Endodermal cell (in vitro differentiated cells): ENCODE measurements at regions not wholly inside any gene's neighbourhood (a gene's known extent, or its start where the extent isn't known, plus 50 kb on each side); places are given as distances from the start of the nearest gene placed in this dataset.
A peak's percentile ranks its signal among the peaks of the same experiment; 100 is the strongest.

Source experiments
- DNase-seq: peaks from one replicate; pipeline ENCODE4 v3.0.0-alpha.2; 2017
- H3K27ac ChIP-seq: 2 replicates; pipeline ENCODE4 v1.5.1; 2013; ENCODE audit warnings: mild to moderate bottlenecking, low read depth, low read length, moderate library complexity
- H3K27me3 ChIP-seq: 2 replicates; pipeline ENCODE4 v1.6.1; 2013; ENCODE audit warnings: mild to moderate bottlenecking, low read length, moderate library complexity; ENCODE audit not compliant: insufficient read depth, control insufficient read depth, poor library complexity, severe bottlenecking
- H3K36me3 ChIP-seq: 2 replicates; pipeline ENCODE4 v1.7.0; 2013; ENCODE audit warnings: mild to moderate bottlenecking, low read length, moderate library complexity; ENCODE audit not compliant: control insufficient read depth, insufficient read depth
- H3K4me1 ChIP-seq: one replicate; pipeline ENCODE4 v1.7.0; 2013; ENCODE audit warnings: low read length; ENCODE audit not compliant: control insufficient read depth, insufficient read depth
- H3K4me3 ChIP-seq: 2 replicates; pipeline ENCODE4 v1.5.1; 2013; ENCODE audit warnings: mild to moderate bottlenecking, low read length, moderate library complexity
- H3K9ac ChIP-seq: 2 replicates; pipeline ENCODE4 v1.6.1; 2013; ENCODE audit warnings: mild to moderate bottlenecking, low read length, moderate library complexity; ENCODE audit not compliant: poor library complexity, severe bottlenecking; ENCODE audit errors: extremely low read depth
- H3K9me3 ChIP-seq: 2 replicates; pipeline ENCODE4 v1.6.1; 2013; ENCODE audit warnings: mild to moderate bottlenecking, low read length, moderate library complexity; ENCODE audit not compliant: control insufficient read depth
- H3K27ac Mint-ChIP-seq: 2 replicates; pipeline ENCODE4 v1.8.0; 2020; ENCODE audit warnings: mixed read lengths
- H3K27me3 Mint-ChIP-seq: 2 replicates; pipeline ENCODE4 v1.8.0; 2021; ENCODE audit warnings: mild to moderate bottlenecking, mixed read lengths; ENCODE audit not compliant: insufficient read depth
- H3K36me3 Mint-ChIP-seq: 2 replicates; pipeline ENCODE4 v1.8.0; 2020; ENCODE audit warnings: low read depth, mixed read lengths
- H3K4me1 Mint-ChIP-seq: 2 replicates; pipeline ENCODE4 v1.8.0; 2020; ENCODE audit warnings: mixed read lengths
- H3K4me3 Mint-ChIP-seq: 2 replicates; pipeline ENCODE4 v1.8.0; 2020; ENCODE audit warnings: mild to moderate bottlenecking, moderate library complexity, mixed read lengths
- H3K9me3 Mint-ChIP-seq: 2 replicates; pipeline ENCODE4 v1.8.0; 2020; ENCODE audit warnings: mild to moderate bottlenecking, mixed read lengths
- CTCF ChIP-seq: fragments of 200-600 bp; sonication (generic); conservative IDR thresholded peaks from 2 replicates; pipeline ENCODE4 v1.5.0; 2021; ENCODE audit warnings: antibody characterized with exemption, mild to moderate bottlenecking
- WGBS, 2 experiments: methylation state at CpG; one replicate each; pipeline versions ENCODE4 v1.1.5 to v1.1.7; 2013; ENCODE audit warnings: missing lambda C conversion rate in 2 of 2, mixed read lengths in 1 of 2; ENCODE audit not compliant: insufficient coverage in 1 of 2, insufficient read length in 1 of 2; 5-methylcytosine and 5-hydroxymethylcytosine counted together

DNA sequence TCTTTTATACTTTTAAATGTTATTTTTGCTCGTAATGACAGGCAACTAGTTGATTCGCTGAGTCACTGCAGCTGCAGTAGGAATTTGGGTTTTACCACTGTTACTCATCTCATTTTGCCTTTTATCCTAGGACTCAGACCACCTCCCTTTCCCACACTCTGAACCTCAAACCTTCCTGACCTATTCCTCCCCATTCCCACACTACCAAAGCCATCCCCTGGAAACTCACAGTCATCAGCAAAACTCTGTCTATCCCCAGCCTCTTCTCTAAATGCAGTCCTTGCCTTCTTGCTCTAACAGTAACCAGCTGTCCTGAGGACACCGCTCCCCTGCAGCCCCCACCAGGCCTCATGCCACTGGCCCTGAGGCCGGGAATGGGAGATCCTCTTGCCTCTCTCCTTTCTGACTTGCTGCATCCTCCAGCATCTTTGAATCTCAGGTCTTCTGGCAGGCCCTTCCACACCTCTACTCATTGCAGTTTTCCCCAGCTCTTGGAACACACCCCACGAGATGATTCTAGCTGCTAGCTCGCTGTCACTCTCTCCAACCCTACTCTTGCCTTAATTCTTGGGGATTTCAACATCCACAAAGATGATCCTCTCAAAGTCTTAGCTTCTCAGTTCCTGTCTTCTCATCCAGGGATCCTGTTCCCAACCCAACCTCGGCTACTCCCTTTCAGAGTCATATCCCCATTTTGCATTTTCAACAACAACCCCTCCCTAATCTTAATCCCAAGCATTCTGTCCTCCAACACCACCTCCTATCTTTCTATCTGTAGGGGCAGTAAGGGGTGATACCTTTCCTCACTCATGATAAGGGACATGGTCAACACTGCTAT lies 55.9 kb upstream of the C3orf80 start:
- no peak overlapping the region for H3K4me3 Mint-ChIP-seq
- TF ChIP-seq CTCF = no peak
- Histone ChIP-seq H3K36me3 (no peaks in the 10 kb centered on the region), H3K27ac (no peak overlapping the region), H3K27me3 (no peaks in the 10 kb centered on the region), H3K4me3 (peak overlapping the region; percentile 2), H3K9me3 (no peaks in the 10 kb centered on the region), H3K9ac (no peak overlapping the region), H3K4me1 (peaks cover 3% of the 10 kb centered on the region)
- no peak overlapping the region for H3K27ac Mint-ChIP-seq
- DNase-seq = peak; percentile 52
- H3K9me3 Mint-ChIP-seq = no peaks in the 10 kb centered on the region
- H3K27me3 Mint-ChIP-seq = no peaks in the 10 kb centered on the region
- H3K36me3 Mint-ChIP-seq = no peaks in the 10 kb centered on the region
- WGBS, 2 experiments = 85 to 86% methylated on average over 4 to 7 of the region's 7 CpGs
- H3K4me1 Mint-ChIP-seq = peaks cover 11% of the 10 kb centered on the region

GRCh38 chr3:160170409-160171370 lies 54.5 kb upstream of the C3orf80 start:
- H3K4me3 ChIP-seq = no peak overlapping the region
- no peak for DNase-seq
- H3K4me1 Mint-ChIP-seq = peaks cover 11% of the 10 kb centered on the region
- no peak overlapping the region for H3K9ac ChIP-seq
- no peaks in the 10 kb centered on the region for H3K27me3 Mint-ChIP-seq
- H3K27ac ChIP-seq = no peak overlapping the region
- TF ChIP-seq CTCF = no peak
- no peaks in the 10 kb centered on the region for H3K36me3 ChIP-seq
- peaks cover 3% of the 10 kb centered on the region for H3K4me1 ChIP-seq
- no peaks in the 10 kb centered on the region for H3K9me3 Mint-ChIP-seq
- no peaks in the 10 kb centered on the region for H3K36me3 Mint-ChIP-seq
- H3K4me3 Mint-ChIP-seq = no peak overlapping the region
- H3K9me3 ChIP-seq = no peaks in the 10 kb centered on the region
- H3K27me3 ChIP-seq = no peaks in the 10 kb centered on the region
- H3K27ac Mint-ChIP-seq = no peak overlapping the region
- WGBS, 2 experiments = 89 to 92% methylated on average over 2 to 3 of the region's 3 CpGs

- H3K27ac ChIP-seq = no peak overlapping the region
- no peaks in the 10 kb centered on the region for H3K9me3 ChIP-seq
- Mint-ChIP-seq H3K27me3 (no peaks in the 10 kb centered on the region), H3K27ac (no peak overlapping the region), H3K9me3 (peaks cover 3% of the 10 kb centered on the region), H3K36me3 (no peaks in the 10 kb centered on the region), H3K4me1 (peaks cover 11% of the 10 kb centered on the region), H3K4me3 (no peak overlapping the region)
- DNase-seq = no peak
- WGBS, 2 experiments = 89 to 90% methylated on average over 3 of the region's 3 CpGs
- peaks cover 3% of the 10 kb centered on the region for H3K4me1 ChIP-seq
- no peak overlapping the region for H3K4me3 ChIP-seq
- TF ChIP-seq CTCF = no peak
- H3K36me3 ChIP-seq = no peaks in the 10 kb centered on the region
- H3K27me3 ChIP-seq = no peaks in the 10 kb centered on the region
- no peak overlapping the region for H3K9ac ChIP-seq
These were observed 53.4 kb upstream of the C3orf80 start for GRCh38 chr3:160171813-160172212.
